SU-DHL-6 (cell line): ENCODE measurements at regions not wholly inside any gene's neighbourhood (a gene's known extent, or its start where the extent isn't known, plus 50 kb on each side); places are given as distances from the start of the nearest gene placed in this dataset.

Experiments used
- CTCF ChIP-seq: fragments of 200-600 bp; sonication (generic); IDR thresholded peaks from one replicate; pipeline ENCODE4 v1.5.1; 2017; ENCODE audit warnings: antibody characterized with exemption, mild to moderate bottlenecking, low read length, moderate library complexity; ENCODE audit not compliant: insufficient read depth, poor library complexity, severe bottlenecking
- EZH2phosphoT487 ChIP-seq: fragments of 200-600 bp; sonication (generic), shearing (Covaris generic); conservative IDR thresholded peaks from 2 replicates; pipeline ENCODE4 v1.6.1; 2018; ENCODE audit warnings: mild to moderate bottlenecking, antibody characterized with exemption, low read length, moderate library complexity, mixed read lengths

GRCh38 chr13:34151885-34152284 is 333.9 kb downstream of the RFC3 start:
- TF ChIP-seq CTCF = no peak
- TF ChIP-seq EZH2phosphoT487 = no peak
